Subcutaneous abdominal adipose tissue (tissue), 5 donors: ENCODE measurements at regions not wholly inside any gene's neighbourhood (a gene's known extent, or its start where the extent isn't known, plus 50 kb on each side); places are given as distances from the start of the nearest gene placed in this dataset.
"Not testable (repeated sequence)": the region's sequence is repeated elsewhere in the genome, so short reads cannot be mapped to it uniquely, and the experiment has no call there.

Experiments used
- H3K27ac ChIP-seq: one replicate; pipeline ENCODE4 v1.7.0; 2013; ENCODE audit warnings: low read depth, mild to moderate bottlenecking, inconsistent platforms, low read length, moderate library complexity
- H3K27me3 ChIP-seq, 5 donors: one replicate each; pipeline ENCODE4 v1.7.0; 2013; ENCODE audit warnings: low read length in 5 of 5, inconsistent platforms in 1 of 5; ENCODE audit not compliant: control insufficient read depth in 5 of 5, insufficient read depth in 4 of 5
- H3K36me3 ChIP-seq, 5 donors: one replicate each; pipeline ENCODE4 v1.7.0; 2013; ENCODE audit warnings: low read length in 5 of 5; ENCODE audit not compliant: control insufficient read depth in 5 of 5, insufficient read depth in 5 of 5
- H3K4me1 ChIP-seq, 5 donors: one replicate each; pipeline ENCODE4 v1.7.0; 2013; ENCODE audit warnings: low read length in 5 of 5, mild to moderate bottlenecking in 3 of 5, moderate library complexity in 1 of 5; ENCODE audit not compliant: control insufficient read depth in 5 of 5, insufficient read depth in 5 of 5
- H3K4me3 ChIP-seq, 5 donors: one replicate each; pipeline ENCODE4 v1.7.0; 2013; ENCODE audit warnings: low read length in 5 of 5, low read depth in 1 of 5
- H3K9ac ChIP-seq, 5 donors: one replicate each; pipeline ENCODE4 v1.7.0; 2013; ENCODE audit warnings: low read length in 5 of 5, mild to moderate bottlenecking in 4 of 5, moderate library complexity in 3 of 5
- H3K9me3 ChIP-seq, 5 donors: one replicate each; pipeline ENCODE4 v1.7.0; 2013; ENCODE audit warnings: low read length in 5 of 5; ENCODE audit not compliant: control insufficient read depth in 5 of 5
- donor health status: healthy.
- donor health status: healthy.
- donor health status: healthy.
- donor health status: healthy.
- donor health status: healthy.

- H3K36me3 ChIP-seq: no peaks in the 10 kb centered on the region
- H3K4me3 ChIP-seq: no peak overlapping the region
- no peaks in the 10 kb centered on the region for H3K9me3 ChIP-seq
- H3K9ac ChIP-seq: no peak overlapping the region
- H3K27ac ChIP-seq: no peak overlapping the region
- peaks cover 0 to 9% (median 5%) of the 10 kb centered on the region in 5 donors for H3K4me1 ChIP-seq
- H3K27me3 ChIP-seq: no peaks in the 10 kb centered on the region
Measured at GRCh38 chr1:101116006-101116405, 90.4 kb upstream of the DPH5 start.

DNA sequence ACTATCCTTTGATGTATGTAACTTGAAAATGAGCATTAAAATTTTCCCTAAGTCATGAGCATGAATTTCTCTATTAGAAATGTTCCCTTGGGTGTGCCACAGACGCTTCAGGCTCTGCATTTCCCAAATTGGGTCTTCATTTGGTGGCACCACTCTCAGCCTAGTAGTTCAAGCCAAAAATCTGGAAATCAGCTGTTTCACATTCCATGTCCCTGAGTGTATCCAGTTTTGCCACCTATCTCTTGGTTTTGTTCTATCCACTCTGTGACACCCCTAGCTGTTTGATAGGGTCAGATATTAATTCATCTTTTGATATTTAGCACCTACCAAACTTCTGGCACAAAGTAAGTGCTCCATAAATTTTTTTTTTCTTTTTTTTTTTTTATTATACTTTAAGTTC is 89.5 kb upstream of the DPH5 start:
- no peak overlapping the region for H3K9ac ChIP-seq
- no peaks in the 10 kb centered on the region for H3K9me3 ChIP-seq
- H3K4me3 ChIP-seq: no peak overlapping the region
- H3K36me3 ChIP-seq: no peaks in the 10 kb centered on the region
- peaks cover 0 to 9% (median 5%) of the 10 kb centered on the region in 5 donors for H3K4me1 ChIP-seq
- no peak overlapping the region for H3K27ac ChIP-seq
- H3K27me3 ChIP-seq: no peaks in the 10 kb centered on the region

DNA sequence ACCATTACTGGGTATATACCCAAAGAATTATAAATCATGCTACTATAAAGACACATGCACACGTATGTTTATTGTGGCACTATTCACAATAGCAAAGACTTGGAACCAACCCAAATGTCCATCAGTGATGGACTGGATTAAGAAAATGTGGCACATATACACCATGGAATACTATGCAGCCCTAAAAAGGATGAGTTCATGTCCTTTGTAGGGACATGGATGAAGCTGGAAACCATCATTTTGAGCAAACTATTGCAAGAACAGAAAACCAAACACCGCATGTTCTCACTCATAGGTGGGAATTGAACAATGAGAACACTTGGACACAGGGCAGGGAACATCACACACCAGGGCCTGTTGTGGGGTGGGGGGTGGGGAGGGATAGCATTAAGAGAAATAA is 88.5 kb upstream of the DPH5 start:
- not testable (repeated sequence) for H3K36me3 ChIP-seq, H3K27ac ChIP-seq, H3K4me3 ChIP-seq, H3K4me1 ChIP-seq, H3K9me3 ChIP-seq, H3K27me3 ChIP-seq, H3K9ac ChIP-seq

DNA sequence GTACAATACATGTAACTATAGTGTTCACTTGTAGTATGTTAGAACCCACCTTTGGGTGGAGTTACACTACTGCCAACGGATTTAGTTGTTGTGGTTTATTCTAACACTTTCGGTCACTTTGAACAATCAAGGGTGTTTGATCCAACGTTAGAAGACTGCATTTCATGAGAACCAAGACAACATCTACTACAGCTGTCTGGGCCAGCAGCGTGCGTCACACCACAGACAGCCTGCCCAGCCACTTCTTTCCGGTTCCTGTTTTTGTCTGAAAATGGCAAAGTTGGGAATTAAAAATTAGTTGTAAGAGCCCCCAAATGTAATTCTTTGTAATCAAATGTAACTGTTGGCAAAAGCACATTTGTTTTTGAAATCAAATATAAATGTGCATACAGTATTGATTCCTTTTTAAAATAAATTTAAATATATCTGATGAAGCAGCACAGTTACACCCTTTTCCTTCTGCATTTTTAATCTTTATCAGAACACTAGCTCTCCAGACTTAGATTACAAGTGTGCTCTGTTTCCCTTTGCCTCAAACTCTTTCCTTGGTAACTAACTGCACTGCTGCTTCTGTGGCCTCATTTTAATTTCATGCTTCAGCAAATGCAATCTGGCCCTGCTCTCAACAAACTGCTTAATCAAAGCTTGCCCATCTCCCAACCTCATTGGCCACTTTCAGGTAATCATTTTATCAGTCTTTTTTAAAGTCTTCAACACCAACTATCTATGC is 86.6 kb upstream of the DPH5 start:
- no peak overlapping the region for H3K9ac ChIP-seq
- no peak overlapping the region for H3K4me3 ChIP-seq
- H3K27me3 ChIP-seq: no peaks in the 10 kb centered on the region
- H3K27ac ChIP-seq: no peak overlapping the region
- no peaks in the 10 kb centered on the region for H3K9me3 ChIP-seq
- H3K4me1 ChIP-seq: peaks cover 0 to 10% (median 5%) of the 10 kb centered on the region in 5 donors
- no peaks in the 10 kb centered on the region for H3K36me3 ChIP-seq

DNA sequence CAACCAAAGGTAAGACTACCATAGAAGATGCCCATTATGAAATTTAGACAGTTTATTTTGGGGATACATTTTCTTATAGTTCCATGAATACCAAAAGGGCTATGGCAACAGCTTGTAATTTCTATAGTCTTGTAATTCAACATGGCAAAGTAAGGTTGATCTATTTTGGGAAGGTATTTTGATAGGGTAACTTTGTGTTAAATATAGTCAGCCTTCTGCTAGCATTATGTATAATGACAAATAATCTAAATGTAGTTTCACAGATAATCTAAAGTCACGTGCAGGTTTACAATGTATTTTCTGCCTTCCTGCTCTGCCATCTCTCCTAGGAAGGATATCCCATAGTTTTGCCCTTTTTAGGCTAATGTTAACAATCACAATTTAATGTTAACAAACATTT is 85.9 kb upstream of the DPH5 start:
- Histone ChIP-seq H3K9ac (no peak overlapping the region), H3K4me3 (no peak overlapping the region), H3K27ac (no peak overlapping the region), H3K36me3 (no peaks in the 10 kb centered on the region), H3K9me3 (no peaks in the 10 kb centered on the region), H3K27me3 (no peaks in the 10 kb centered on the region), H3K4me1 (peaks cover 0 to 12% (median 6%) of the 10 kb centered on the region in 5 donors)

- Histone ChIP-seq H3K36me3 (no peaks in the 10 kb centered on the region), H3K9me3 (no peaks in the 10 kb centered on the region), H3K27ac (no peak overlapping the region), H3K4me1 (peaks cover 0 to 13% (median 12%) of the 10 kb centered on the region in 5 donors), H3K4me3 (no peak overlapping the region), H3K9ac (no peak overlapping the region), H3K27me3 (no peaks in the 10 kb centered on the region)
Measured at GRCh38 chr1:101109791-101110190, 84.2 kb upstream of the DPH5 start.

DNA sequence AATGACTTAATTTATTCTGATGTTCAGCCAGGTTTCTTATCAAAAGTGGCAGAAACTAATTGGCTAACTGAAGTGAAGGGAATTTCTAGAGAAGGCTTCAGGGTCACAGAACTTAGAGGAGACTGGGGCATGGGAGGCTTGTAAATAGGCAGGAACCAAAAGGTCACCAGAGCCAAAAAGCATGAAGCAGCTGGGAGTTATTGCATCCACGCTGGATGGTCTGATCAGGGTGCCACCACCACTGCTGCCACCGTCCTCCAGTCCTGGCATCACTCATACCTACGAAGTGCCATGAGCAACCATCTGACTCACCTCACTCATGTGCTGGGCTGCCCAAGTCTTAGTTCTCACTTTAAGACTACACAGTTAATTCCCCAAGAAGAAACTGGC is 82.5 kb upstream of the DPH5 start:
- Histone ChIP-seq H3K4me1 (peaks cover 0 to 13% (median 12%) of the 10 kb centered on the region in 5 donors), H3K9ac (no peak overlapping the region), H3K9me3 (no peaks in the 10 kb centered on the region), H3K27ac (no peak overlapping the region), H3K4me3 (no peak overlapping the region), H3K36me3 (no peaks in the 10 kb centered on the region), H3K27me3 (no peaks in the 10 kb centered on the region)

DNA sequence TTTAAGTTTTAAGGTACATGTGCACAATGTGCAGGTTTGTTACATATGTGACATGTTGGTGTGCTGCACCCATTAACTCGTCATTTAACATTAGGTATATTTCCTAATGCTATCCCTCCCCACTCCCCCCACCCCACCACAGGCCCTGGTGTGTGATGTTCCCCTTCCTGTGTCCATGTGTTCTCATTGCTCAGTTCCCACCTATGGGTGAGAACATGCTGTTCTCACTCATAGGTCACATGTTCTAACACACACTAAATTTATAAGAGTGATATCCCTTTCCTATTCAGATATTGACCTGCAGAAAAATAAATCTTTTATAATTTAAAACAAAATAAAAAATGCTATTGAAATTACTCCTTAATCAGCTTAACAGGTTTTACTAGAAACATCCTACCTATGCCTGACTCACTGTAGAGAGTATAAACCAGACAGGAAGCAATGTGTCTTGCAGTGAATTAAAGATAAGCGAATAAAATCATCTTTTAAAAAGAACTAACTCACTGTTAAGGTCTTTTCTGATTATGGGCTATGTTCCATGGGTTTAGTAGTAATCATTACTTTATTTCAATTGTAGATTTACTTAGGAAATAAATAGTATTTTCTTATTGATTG is 82.0 kb upstream of the DPH5 start:
- Histone ChIP-seq H3K9ac (no peak overlapping the region), H3K36me3 (no peaks in the 10 kb centered on the region), H3K9me3 (no peaks in the 10 kb centered on the region), H3K27me3 (no peaks in the 10 kb centered on the region), H3K27ac (no peak overlapping the region), H3K4me3 (no peak overlapping the region), H3K4me1 (peaks cover 0 to 13% (median 12%) of the 10 kb centered on the region in 5 donors)

DNA sequence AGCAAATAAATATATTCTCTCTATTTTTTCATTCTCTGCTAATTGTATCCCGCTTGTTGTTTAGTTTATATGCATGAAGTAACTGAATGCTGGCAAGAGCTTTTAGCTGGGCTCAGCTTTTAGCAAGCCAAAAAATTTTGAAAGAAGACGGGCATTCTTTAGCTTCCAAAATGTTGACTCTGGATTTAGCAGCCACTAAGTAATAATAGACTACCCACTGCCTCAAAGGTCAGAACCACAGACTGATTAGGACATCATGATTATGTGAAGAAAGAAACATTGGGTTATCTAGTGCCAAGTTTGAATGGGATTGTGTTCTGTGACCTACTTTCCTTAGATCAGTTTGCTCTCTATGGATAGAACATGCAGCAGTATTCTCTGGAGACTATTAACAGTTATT is 80.3 kb upstream of the DPH5 start:
- Histone ChIP-seq H3K4me3 (no peak overlapping the region), H3K9ac (no peak overlapping the region), H3K4me1 (peaks cover 0 to 13% (median 7%) of the 10 kb centered on the region in 5 donors), H3K27ac (no peak overlapping the region), H3K36me3 (no peaks in the 10 kb centered on the region), H3K9me3 (no peaks in the 10 kb centered on the region), H3K27me3 (no peaks in the 10 kb centered on the region)

- Histone ChIP-seq H3K4me3 (no peak overlapping the region), H3K9me3 (no peaks in the 10 kb centered on the region), H3K36me3 (no peaks in the 10 kb centered on the region), H3K4me1 (peaks cover 0 to 13% (median 7%) of the 10 kb centered on the region in 5 donors), H3K27me3 (no peaks in the 10 kb centered on the region), H3K9ac (no peak overlapping the region), H3K27ac (no peak overlapping the region)
Measured at GRCh38 chr1:101102426-101103156, 77.0 kb upstream of the DPH5 start.
